ENCODE measurements at regions not wholly inside any gene's neighbourhood (a gene's known extent, or its start where the extent isn't known, plus 50 kb on each side); places are given as distances from the start of the nearest gene placed in this dataset.

GRCh38 chr20:20782231-20782630, 69.8 kb upstream of the RALGAPA2 start:
- FAIRE-seq = no peak
- DNase-seq (ENCODE audit: low read depth) = no peak
- H3K36me3 ChIP-seq (ENCODE audit: control insufficient read depth, insufficient read depth, low read length) = no peaks in the 10 kb centered on the region
- no peak overlapping the region for H3K4me3 ChIP-seq (ENCODE audit: low read depth, low read length)
- no peak for TF ChIP-seq CTCF (IDR thresholded peaks at IDR 0.05; ENCODE audit: insufficient read depth, low read length, severe bottlenecking)
- no peaks in the 10 kb centered on the region for H3K27me3 ChIP-seq (ENCODE audit: control insufficient read depth, insufficient read depth, low read length)

GRCh38 chr20:20781029-20781428, 68.6 kb upstream of the RALGAPA2 start:
- no peak for FAIRE-seq
- H3K36me3 ChIP-seq (ENCODE audit: control insufficient read depth, insufficient read depth, low read length) = no peaks in the 10 kb centered on the region
- no peak overlapping the region for H3K4me3 ChIP-seq (ENCODE audit: low read depth, low read length)
- no peak for DNase-seq (ENCODE audit: low read depth)
- no peaks in the 10 kb centered on the region for H3K27me3 ChIP-seq (ENCODE audit: control insufficient read depth, insufficient read depth, low read length)
- TF ChIP-seq CTCF (IDR thresholded peaks at IDR 0.05; ENCODE audit: insufficient read depth, low read length, severe bottlenecking) = no peak

GRCh38 chr20:20780127-20780824, 67.8 kb upstream of the RALGAPA2 start:
- H3K36me3 ChIP-seq (ENCODE audit: control insufficient read depth, insufficient read depth, low read length) = no peaks in the 10 kb centered on the region
- no peak for TF ChIP-seq CTCF (IDR thresholded peaks at IDR 0.05; ENCODE audit: insufficient read depth, low read length, severe bottlenecking)
- peak; percentile 90 for DNase-seq (ENCODE audit: low read depth)
- peak overlapping the region; percentile 15 for H3K4me3 ChIP-seq (ENCODE audit: low read depth, low read length)
- no peaks in the 10 kb centered on the region for H3K27me3 ChIP-seq (ENCODE audit: control insufficient read depth, insufficient read depth, low read length)
- FAIRE-seq = peak; percentile 76

- DNase-seq (ENCODE audit: low read depth) = no peak
- no peaks in the 10 kb centered on the region for H3K27me3 ChIP-seq (ENCODE audit: control insufficient read depth, insufficient read depth, low read length)
- H3K4me3 ChIP-seq (ENCODE audit: low read depth, low read length) = no peak overlapping the region
- no peak for FAIRE-seq
- H3K36me3 ChIP-seq (ENCODE audit: control insufficient read depth, insufficient read depth, low read length) = no peaks in the 10 kb centered on the region
- TF ChIP-seq CTCF (IDR thresholded peaks at IDR 0.05; ENCODE audit: insufficient read depth, low read length, severe bottlenecking) = no peak
These were observed 66.2 kb upstream of the RALGAPA2 start for GRCh38 chr20:20778676-20779075.

- no peaks in the 10 kb centered on the region for H3K36me3 ChIP-seq (ENCODE audit: control insufficient read depth, insufficient read depth, low read length)
- no peak overlapping the region for H3K4me3 ChIP-seq (ENCODE audit: low read depth, low read length)
- no peak for TF ChIP-seq CTCF (IDR thresholded peaks at IDR 0.05; ENCODE audit: insufficient read depth, low read length, severe bottlenecking)
- H3K27me3 ChIP-seq (ENCODE audit: control insufficient read depth, insufficient read depth, low read length) = no peaks in the 10 kb centered on the region
- FAIRE-seq (peak; percentile 92), DNase-seq (ENCODE audit: low read depth) (peak; percentile 8)
These were observed 60.1 kb upstream of the RALGAPA2 start for GRCh38 chr20:20772497-20773085.
